GM19043 (cell line): ENCODE measurements at regions not wholly inside any gene's neighbourhood (a gene's known extent, or its start where the extent isn't known, plus 50 kb on each side); places are given as distances from the start of the nearest gene placed in this dataset.
"Not testable (repeated sequence)": the region's sequence is repeated elsewhere in the genome, so short reads cannot be mapped to it uniquely, and the experiment has no call there.

Experiments
- ATAC-seq: cut with Tn5 transposase; IDR thresholded peaks from one replicate; pipeline ENCODE4 v1.9.1; 2021; ENCODE audit warnings: low read depth; ENCODE audit not compliant: unreplicated experiment

DNA sequence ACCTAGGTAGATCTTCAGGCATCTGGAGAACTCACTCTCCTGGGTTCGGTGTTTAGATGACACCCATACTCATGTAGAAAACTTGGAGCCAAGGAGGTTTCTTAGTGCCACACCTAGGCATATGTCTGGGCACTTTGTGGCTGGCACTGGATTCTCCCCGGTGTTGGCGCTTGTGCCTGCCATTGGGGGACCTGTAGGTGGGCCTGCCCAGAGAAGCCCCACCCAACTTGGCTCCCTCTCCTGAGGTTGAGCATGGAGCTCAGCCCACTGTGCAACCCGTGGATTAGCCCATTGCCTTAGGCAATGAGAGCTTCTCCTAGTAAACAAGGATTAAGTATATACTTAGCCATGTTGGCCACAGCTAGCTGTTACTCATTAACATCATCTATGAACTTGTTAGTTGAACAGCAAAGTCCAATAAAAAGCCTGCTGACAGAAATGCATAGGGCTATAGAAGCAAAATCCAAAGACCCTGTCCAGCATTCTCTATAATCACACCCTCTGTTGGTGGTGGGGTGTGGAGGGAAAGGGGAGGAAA, 335.5 kb upstream of the CHORDC1 start:
- ATAC-seq: no peak

DNA sequence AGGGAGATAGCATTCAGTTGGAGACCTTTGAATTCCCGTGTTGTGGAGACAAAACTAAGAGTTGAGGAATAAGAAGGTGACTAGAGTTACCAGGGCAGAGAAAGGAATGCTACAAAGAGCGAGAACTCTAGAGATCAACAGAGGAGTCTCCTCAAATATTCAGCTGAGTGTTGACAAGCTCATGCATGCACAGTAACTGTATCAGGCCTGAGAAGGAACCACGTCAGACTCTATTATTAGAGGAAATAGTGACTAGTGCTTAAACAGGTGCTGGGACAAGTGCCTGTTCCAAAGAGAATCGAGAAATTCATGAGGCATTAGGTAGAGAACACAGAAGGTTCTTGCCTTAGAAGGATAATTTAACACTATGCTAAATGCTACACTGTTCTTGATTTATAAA, 333.8 kb upstream of the CHORDC1 start:
- ATAC-seq: no peak

DNA sequence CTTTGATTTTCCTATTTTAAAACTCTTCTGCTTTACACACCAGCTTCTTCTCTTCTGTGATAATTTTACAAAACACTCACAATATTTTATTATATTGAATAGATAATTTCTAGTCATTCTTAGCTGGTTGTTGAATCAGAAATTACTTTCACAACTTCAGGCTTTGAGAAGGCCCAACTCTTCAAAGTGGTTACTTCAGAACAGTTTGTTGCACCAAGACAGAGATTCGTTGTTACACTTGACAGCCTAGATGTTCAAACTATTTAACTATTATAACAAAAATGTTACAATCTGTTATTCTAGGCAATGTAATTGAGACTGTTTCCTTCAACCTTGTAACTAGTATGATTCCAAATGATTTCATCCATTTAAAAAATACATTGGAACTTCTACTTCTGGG, 333.2 kb upstream of the CHORDC1 start:
- ATAC-seq: no peak

DNA sequence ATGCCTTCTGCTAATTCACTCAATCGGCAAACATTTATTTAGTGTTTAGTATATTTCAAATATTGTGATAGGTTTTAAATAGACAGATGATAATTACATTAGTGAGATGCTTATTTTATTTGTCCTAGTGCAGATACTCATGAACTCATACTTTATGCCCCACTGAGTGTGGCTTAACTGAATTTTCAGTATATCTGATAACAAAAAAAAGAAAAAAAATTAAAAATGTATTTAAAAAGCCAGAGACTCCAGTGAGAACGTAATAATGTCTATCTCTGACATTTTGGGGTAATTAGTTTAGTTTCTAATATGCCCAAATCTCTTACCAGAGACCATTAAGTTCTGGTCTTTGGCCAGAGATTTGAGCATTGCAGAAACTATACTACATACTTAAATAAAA, 332.6 kb upstream of the CHORDC1 start:
- no peak for ATAC-seq

DNA sequence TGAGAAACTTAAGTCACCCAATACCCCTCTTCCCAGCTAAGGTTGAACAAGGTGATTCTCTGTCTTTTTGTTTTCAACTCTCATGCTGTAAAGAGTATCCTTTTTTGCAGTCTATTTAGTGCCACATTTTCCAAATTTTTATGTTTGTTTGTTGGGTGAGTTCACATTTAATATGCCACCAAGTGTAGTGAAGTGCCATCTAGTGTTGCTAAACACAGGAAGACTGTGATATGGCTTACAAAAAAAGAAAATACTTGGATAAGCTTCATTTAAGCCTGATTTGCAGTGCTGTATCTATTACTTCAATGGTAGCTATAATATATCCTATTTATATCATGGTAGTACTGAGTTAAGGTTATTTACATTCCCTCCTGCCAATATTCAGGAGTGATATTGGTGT, 319.2 kb upstream of the CHORDC1 start:
- no peak for ATAC-seq

DNA sequence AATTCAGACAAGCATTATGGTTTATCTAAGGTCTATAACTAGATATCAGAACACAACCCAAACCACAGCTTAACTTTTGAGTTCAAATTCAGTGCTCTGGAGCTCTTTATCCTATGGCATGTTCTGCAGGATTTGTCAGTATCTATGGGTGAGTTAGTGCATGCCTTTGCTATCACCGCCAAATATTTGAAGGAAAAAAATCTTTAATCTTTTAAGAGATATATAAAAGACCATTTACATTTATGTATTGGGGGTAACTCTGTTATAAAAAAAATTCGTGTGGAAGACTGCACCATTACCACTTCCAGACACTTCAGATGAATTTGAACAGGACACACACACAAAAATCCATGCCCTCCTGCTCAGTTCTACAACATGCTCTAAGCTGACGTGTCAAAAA, 313.5 kb upstream of the CHORDC1 start:
- no peak for ATAC-seq

DNA sequence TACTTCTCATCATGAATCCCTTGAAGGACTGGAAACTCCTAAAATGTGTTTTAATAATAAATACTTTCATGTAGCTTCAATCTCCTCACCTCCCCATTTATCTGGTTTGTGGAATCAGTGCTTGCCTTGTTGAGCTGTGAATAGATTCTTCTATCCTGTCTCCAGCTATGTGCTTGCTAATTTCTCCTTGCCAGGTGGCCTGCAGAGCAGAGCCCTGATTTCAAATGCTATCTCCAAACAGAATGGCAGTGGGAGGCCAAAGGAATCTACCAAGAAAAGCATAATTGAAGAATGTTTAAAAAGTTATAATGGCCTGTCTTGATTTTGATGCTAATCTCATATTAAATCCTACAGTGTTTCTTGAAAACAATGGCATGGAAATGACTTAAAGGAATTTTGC, 309.3 kb upstream of the CHORDC1 start:
- ATAC-seq: no peak

DNA sequence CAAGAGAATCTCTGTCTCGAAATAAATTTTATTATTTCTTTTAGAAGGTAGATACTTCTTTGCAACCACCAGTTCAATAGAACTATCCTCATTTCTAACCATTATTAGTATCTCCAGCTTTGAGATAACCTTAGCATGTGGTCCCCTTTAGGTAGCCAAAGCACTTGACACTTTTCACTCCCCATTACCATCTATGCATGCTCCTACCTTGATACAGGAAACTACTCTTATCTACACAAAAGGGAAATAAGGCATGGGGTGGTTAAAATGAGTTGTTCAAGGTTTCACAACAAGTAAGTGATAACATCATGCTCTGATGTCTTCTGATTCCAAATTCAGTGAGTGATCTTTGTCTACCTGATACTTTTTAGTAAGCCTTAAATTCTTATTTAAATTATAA, 308.2 kb upstream of the CHORDC1 start:
- no peak for ATAC-seq

DNA sequence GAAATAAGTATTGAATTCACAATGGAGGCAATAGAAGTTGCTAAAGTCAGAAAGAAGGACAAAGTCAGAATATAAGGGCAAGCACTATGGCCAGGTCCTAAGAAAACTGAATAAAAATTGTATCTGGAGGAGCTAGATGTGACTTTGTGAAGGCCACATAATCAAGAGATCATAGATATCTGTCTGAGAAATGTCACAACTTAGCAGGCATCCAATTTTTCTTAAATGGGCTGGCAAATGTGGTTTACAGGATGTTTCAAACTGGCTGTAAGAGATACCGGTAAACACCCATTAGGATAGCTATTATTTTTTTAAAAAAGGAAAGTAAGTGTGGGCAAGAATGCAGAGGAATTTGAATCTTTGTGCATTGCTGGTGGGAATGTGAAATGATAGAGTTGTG, 303.1 kb upstream of the CHORDC1 start:
- ATAC-seq: no peak

DNA sequence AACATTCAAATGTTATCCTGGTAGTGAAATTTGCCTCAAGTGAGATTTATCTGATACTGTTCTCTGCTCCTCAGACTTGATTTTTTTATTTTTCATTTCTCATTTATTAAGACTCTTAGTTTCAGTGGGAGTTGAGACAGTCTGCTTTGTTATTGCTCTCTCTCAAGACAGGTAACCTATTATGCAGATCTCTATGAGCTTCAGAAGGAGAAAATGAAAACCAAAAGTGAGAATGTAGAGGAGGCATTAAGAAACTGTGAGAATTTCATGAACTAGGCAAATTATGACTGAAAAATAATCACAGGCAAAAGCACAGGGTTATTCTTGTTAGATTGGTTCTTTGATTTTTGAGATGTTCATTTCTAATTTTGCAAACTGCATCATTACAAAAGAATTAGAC, 290.0 kb upstream of the CHORDC1 start:
- no peak for ATAC-seq

DNA sequence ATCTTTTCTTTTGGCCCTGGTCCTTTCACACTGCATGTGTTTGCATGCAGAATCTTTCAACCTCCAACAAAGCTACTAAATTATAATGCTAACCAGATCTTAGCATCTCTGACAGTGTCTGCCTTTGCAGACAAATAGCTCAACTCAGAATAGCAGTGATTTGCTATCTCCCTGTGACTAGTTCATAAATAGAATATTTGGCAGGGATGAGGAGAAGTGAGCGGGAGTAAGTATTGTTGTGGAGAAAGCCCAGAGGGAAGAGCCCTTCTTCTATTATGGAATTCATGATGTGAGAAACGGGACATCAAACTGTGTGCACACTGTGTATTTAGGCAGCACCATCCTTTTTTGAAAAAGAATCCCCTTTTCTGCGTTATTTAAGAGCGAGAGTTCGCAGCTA, 288.0 kb upstream of the CHORDC1 start:
- ATAC-seq: no peak

DNA sequence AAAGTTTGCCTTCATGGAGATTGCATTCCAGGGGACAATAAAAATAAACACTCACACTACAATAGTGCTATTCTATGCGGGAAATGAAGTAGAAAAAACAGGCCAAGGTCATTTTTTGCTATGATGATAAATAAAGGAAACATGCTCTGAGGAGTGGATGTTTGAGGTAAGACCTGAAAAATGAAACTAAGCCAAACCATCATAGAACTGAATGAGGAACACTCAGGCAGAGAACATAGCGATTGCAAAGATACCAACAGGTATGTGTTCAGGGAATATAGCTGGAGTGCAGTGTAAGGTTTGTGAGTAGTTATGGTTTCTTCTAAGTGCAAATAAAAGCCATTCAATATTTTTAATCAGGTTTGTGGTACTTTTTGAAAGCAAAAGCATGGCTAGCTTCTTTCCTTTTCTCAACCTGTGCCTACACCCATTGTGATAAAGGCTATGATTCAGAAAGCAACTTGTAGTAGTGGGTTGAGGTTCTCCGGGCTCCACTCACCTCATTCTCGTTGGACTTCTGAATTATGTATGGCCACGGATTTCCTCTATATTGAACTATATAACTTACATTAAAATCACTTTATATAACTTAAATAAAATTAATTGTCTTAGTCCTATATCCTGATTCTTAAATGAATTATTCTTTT, 278.2 kb upstream of the CHORDC1 start:
- no peak for ATAC-seq

DNA sequence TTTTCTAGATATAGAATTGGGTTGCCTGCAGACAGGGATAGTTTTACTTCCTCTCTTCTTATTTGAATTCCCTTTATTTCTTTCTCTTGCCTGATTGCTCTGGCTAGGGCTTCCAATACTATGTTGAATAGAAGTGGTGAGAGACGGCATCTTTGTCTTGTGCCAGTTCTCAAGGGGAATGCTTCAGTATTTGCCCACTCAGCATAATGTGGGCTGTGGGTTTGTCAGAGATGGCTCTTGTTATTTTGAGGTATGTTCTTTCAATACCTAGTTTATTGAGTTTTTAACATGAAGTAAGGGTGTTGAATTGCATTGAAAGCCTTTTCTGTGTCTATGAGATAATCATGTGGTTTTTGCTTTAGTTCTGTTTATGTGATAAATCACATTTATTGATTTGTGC, 273.9 kb upstream of the CHORDC1 start:
- ATAC-seq: no peak

DNA sequence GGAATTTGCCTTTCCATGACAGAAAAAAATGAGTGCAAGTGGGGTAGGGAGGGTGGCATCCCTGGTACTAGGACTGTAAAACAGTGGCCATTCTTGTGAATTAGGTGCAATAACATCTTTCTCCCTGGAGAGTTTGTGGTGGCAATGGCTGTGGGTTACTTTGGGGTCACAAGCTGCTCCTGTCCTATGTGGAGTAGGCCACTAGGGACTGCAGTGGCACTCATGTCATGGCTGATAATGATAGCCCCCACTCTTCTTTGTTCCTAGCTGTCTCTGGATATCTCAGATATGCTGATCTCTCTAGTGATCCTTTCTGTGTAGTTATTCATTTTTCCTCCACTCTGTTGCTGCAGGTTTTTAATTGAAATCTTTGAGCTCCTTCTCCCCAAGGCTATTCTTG, 270.5 kb upstream of the CHORDC1 start:
- no peak for ATAC-seq

DNA sequence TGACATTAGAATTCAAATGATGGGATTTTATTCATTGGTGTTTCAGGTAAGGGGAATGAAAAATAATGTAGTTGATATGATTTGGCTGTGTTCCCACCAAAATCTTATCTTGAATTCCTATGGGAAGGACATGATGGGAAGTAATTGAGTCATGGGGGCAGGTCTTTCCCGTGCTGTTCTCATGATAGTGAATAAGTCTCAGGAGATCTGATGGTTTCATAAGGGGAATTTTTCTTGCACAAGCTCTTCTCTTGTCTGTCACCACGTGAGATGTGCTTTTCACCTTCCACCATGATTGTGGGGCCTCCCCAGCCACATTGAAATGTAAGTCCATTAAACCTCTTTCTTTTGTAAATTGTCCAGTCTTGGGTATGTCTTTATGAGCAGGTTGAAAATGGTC, 268.6 kb upstream of the CHORDC1 start:
- ATAC-seq: no peak

DNA sequence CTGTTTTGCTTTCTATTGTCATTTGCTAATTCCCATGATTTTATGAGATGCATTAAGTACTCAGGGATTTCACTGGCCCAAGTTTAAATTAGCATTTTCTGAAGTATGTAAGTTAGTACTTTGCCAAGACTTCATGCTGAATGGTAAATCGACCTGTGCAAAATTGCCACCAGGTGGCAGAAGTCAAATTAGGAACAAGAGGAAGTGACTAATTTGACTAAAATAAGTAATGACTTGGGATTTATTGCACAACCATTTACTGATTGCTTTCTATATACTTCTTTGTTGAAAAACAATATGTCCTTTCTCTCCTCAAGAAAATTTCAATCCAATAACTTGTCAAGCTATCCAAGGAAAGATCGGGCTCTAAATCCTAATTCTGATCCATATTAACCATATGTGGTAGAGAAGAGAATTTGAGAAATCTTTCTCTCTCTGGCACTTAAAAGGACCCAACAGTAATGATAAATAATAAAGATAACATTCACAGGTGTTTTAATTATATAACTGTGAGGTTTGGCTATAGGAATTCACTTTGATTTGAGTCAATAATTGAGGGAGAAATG, 253.7 kb upstream of the CHORDC1 start:
- no peak for ATAC-seq

DNA sequence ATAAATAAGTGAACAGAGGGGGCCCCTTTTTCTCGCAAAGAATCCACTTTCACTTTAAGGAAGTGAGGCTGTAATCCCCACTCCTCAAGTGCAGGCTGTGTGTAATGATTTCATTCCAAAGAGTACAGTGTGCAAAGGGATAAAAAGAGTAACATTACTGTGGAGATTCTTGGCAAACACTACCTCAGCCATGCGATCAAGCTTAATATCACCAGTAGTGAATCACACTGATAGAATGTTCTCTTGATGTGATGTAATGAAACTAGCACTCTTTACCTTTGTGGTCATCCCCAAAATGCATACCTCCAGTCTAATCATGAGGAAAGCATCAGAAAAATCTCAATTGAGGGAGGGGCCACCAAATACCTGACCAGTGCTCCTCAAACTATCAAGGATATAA, 246.1 kb upstream of the CHORDC1 start:
- ATAC-seq: no peak

DNA sequence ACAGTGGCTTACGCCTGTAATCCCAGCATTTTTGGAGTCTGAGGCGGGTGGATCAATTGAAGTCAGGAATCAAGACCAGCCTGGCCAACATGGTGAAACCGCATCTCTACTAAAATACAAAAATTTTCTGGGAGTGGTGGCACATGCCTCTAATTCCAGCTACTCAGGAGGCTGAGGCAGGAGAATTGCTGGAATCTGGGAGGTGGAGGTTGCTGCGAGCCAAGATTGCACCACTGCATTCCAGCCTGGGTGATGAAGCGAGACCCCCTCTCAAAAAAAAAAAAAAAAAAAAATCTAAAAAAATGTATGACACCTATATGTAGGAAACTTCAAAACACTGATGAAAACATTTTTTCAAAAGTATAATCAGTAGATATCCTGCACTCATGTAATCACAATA, 242.7 kb upstream of the CHORDC1 start:
- ATAC-seq: no peak

DNA sequence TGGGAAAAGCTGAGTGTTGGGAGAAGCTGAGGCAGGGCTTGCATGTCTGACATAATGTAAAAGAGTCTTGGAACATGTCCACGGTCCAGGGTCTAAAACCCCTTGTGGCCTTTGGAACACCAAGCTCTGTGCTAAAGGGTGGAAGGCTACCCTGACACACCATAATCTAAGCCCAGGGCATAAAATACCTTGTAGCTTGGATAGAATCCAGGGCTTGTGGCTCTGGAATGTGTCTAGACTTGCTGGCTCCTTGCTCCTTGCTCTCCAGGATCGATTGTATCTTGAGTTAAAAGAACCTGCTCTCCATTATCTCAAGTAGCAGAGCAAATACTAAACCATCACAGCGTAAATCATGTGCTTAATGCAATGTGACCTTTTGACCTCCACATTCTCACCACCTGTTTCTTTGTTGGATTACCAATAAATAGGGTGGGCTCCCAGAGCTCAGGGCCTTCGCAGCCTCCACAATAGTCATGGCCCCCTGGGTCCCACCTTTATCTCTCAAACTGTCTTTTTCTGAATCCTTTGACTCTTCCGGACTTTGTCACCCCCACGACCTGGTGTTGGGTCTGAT, 232.6 kb upstream of the CHORDC1 start:
- ATAC-seq: not testable (repeated sequence)

DNA sequence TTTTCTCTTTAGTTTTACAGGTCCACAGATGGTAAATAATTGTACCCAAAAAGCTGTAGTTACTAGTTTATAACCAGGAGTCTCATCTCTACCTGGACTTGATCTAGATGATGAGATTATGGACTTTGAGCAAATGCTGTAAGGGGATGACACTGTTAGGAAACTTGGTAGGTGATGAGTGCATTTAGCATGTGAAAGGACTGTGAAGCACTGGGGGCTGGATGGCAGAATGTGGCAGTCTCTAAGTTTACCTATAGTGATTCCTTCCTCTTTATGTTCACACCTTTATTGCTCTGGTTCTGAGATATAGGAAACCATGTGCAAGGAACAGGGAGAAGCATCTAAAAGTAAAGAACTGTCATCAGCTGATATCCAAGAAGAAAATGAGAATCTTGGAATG, 230.7 kb upstream of the CHORDC1 start:
- ATAC-seq: no peak

DNA sequence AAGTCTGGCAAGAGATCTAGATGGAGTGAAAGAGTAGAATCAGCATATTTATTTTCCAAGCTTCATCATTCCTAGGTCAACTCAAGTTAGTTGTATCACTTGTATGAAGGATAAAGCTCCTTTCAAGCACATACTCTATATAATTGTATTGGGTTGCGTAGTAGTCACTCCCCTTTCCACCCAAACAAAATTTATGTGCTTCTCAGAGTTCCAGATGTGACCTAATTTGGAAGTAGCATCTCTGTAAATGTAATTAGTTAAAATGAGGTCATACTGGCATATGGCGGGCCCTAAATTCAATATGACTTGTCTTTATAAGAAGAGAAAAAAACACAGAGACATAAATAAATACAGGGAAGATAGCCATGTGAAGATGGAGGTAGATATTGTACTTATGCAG, 226.8 kb upstream of the CHORDC1 start:
- ATAC-seq: no peak

DNA sequence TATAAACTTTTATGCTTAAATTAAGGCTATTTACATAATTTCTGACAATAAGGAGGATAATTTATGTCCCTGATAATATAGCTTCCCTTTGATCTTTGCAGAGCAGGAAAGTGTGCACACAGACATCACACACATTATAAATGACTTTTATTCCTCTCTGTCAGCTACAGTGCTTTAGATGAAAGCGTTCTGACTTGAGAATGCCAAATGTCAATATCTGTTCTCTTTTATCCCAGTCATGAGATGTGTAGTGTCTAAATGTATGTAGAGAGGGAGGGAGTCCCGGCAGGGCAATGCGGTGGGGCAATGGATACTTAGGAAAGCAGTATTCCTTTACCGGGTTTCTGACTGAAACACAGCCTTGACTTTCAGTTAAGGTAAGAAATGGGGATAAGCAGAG, 225.4 kb upstream of the CHORDC1 start:
- ATAC-seq: no peak
